Neural cell (in vitro differentiated cells): ENCODE measurements at regions not wholly inside any gene's neighbourhood (a gene's known extent, or its start where the extent isn't known, plus 50 kb on each side); places are given as distances from the start of the nearest gene placed in this dataset.

Experiments
- H2AFZ ChIP-seq: fragments of 200-600, 300-800 bp; sonication (generic), shearing (Covaris generic); 2 replicates; pipeline ENCODE4 v1.6.0; 2014; ENCODE audit warnings: low read depth, mild to moderate bottlenecking, antibody characterized with exemption, low read length, moderate library complexity
- H3F3A ChIP-seq: fragments of 200-600 bp; shearing (Covaris generic); 2 replicates; pipeline ENCODE4 v1.6.1; 2016; ENCODE audit warnings: mild to moderate bottlenecking, moderate library complexity, mixed read lengths, antibody characterized with exemption, low read length; ENCODE audit not compliant: insufficient read depth, poor library complexity, severe bottlenecking
- H3K27ac ChIP-seq: fragments of 200-600, 300-800 bp; sonication (generic), shearing (Covaris generic); 2 replicates; pipeline ENCODE4 v1.5.1; 2014; ENCODE audit warnings: mild to moderate bottlenecking, low read length, moderate library complexity
- H3K27me3 ChIP-seq: fragments of 300-800, 200-600 bp; sonication (generic), shearing (Covaris generic); 2 replicates; pipeline ENCODE4 v1.6.0; 2014; ENCODE audit warnings: mild to moderate bottlenecking, low read depth, low read length, moderate library complexity; ENCODE audit not compliant: insufficient read depth
- H3K36me3 ChIP-seq: fragments of 300-800, 200-600 bp; sonication (generic), shearing (Covaris generic); 2 replicates; pipeline ENCODE4 v1.5.1; 2014; ENCODE audit warnings: mild to moderate bottlenecking, antibody characterized with exemption, low read length, moderate library complexity; ENCODE audit not compliant: insufficient read depth
- H3K4me2 ChIP-seq: fragments of 300-800, 200-600 bp; sonication (generic), shearing (Covaris generic); 2 replicates; pipeline ENCODE4 v1.6.0; 2014; ENCODE audit warnings: mild to moderate bottlenecking, low read length
- H3K4me3 ChIP-seq: fragments of 300-800, 200-600 bp; sonication (generic), shearing (Covaris generic); 2 replicates; pipeline ENCODE4 v1.5.1; 2014; ENCODE audit warnings: mild to moderate bottlenecking, low read length, moderate library complexity
- H3K79me2 ChIP-seq: fragments of 200-600 bp; shearing (Covaris generic); replicated peaks from 2 replicates; pipeline ENCODE4 v1.6.0; 2014; ENCODE audit warnings: mild to moderate bottlenecking, low read length, moderate library complexity; ENCODE audit not compliant: insufficient read depth
- H3K9ac ChIP-seq: fragments of 300-800, 200-600 bp; sonication (generic), shearing (Covaris generic); 2 replicates; pipeline ENCODE4 v1.6.1; 2016; ENCODE audit warnings: mild to moderate bottlenecking, low read length, mixed read lengths
- H3K9me2 ChIP-seq: fragments of 200-600 bp; shearing (Covaris generic); 2 replicates; pipeline ENCODE4 v1.6.1; 2016; ENCODE audit warnings: mild to moderate bottlenecking, low read length, mixed read lengths; ENCODE audit not compliant: insufficient read depth
- H3K9me3 ChIP-seq: fragments of 200-600, 300-800 bp; sonication (generic), shearing (Covaris generic); 2 replicates; pipeline ENCODE4 v1.6.1; 2016; ENCODE audit warnings: mild to moderate bottlenecking, mixed run types, low read length, moderate library complexity, mixed read lengths
- H4K20me1 ChIP-seq: fragments of 200-600 bp; shearing (Covaris generic); 2 replicates; pipeline ENCODE4 v1.6.1; 2016; ENCODE audit warnings: mild to moderate bottlenecking, mixed run types; ENCODE audit not compliant: insufficient read depth
- CTCF ChIP-seq: fragments of 450-650 bp; IDR thresholded peaks from 2 replicates; pipeline ENCODE4 v1.5.1; 2014; ENCODE audit warnings: antibody characterized with exemption, mild to moderate bottlenecking, moderate library complexity; ENCODE audit not compliant: poor library complexity, severe bottlenecking
- EP300 ChIP-seq: fragments of 450-650 bp; conservative IDR thresholded peaks from 2 replicates; pipeline ENCODE4 v1.6.1; 2014; ENCODE audit warnings: antibody characterized with exemption, mild to moderate bottlenecking, moderate library complexity; ENCODE audit not compliant: poor library complexity, severe bottlenecking
- EZH2 ChIP-seq: fragments of 200-600, 300-800 bp; shearing (Covaris generic), sonication (generic); IDR thresholded peaks from 2 replicates; pipeline ENCODE4 v1.6.1; 2014; ENCODE audit warnings: antibody characterized with exemption, low read length, borderline replicate concordance, mild to moderate bottlenecking; ENCODE audit not compliant: insufficient read depth, poor library complexity, severe bottlenecking
- MXI1 ChIP-seq: fragments of 450-650 bp; conservative IDR thresholded peaks from 2 replicates; pipeline ENCODE4 v1.6.1; 2014; ENCODE audit warnings: antibody characterized with exemption, mild to moderate bottlenecking; ENCODE audit not compliant: poor library complexity, severe bottlenecking
- POLR2AphosphoS5 ChIP-seq: IDR thresholded peaks from 2 replicates; pipeline ENCODE4 v1.6.1; 2012
- RAD21 ChIP-seq: fragments of 450-650 bp; conservative IDR thresholded peaks from 2 replicates; pipeline ENCODE4 v1.6.1; 2014; ENCODE audit warnings: antibody characterized with exemption, mild to moderate bottlenecking, moderate library complexity
- REST ChIP-seq: IDR thresholded peaks from 2 replicates; pipeline ENCODE4 v1.6.1; 2012; ENCODE audit warnings: borderline replicate concordance
- SMC3 ChIP-seq: fragments of 450-650 bp; conservative IDR thresholded peaks from 2 replicates; pipeline ENCODE4 v1.6.1; 2014; ENCODE audit warnings: antibody characterized with exemption, mild to moderate bottlenecking, moderate library complexity; ENCODE audit not compliant: poor library complexity
- TAF1 ChIP-seq: IDR thresholded peaks from 2 replicates; pipeline ENCODE4 v1.6.1; 2012; ENCODE audit warnings: low read depth

- H3K27ac ChIP-seq: no peak overlapping the region
- H3F3A ChIP-seq: no peaks in the 10 kb centered on the region
- H3K4me2 ChIP-seq: no peak overlapping the region
- TF ChIP-seq RAD21: no peak
- no peak for TF ChIP-seq TAF1
- no peak for TF ChIP-seq REST
- no peak for TF ChIP-seq EP300
- TF ChIP-seq EZH2: no peak
- TF ChIP-seq POLR2AphosphoS5: no peak
- no peak for TF ChIP-seq SMC3
- TF ChIP-seq CTCF: no peak
- TF ChIP-seq MXI1: no peak
- no peaks in the 10 kb centered on the region for H3K79me2 ChIP-seq
- H3K27me3 ChIP-seq: no peaks in the 10 kb centered on the region
- no peak overlapping the region for H3K4me3 ChIP-seq
- no peaks in the 10 kb centered on the region for H3K9me2 ChIP-seq
- no peaks in the 10 kb centered on the region for H3K36me3 ChIP-seq
- H3K9me3 ChIP-seq: peaks cover 13% of the 10 kb centered on the region
- H2AFZ ChIP-seq: no peak overlapping the region
- H4K20me1 ChIP-seq: no peaks in the 10 kb centered on the region
- H3K9ac ChIP-seq: no peak overlapping the region
Measured at GRCh38 chr15:29369261-29369660, 99.6 kb upstream of the NSMCE3 start.

- Histone ChIP-seq H3K27ac (no peak overlapping the region), H3K36me3 (no peaks in the 10 kb centered on the region), H3K4me3 (no peak overlapping the region), H2AFZ (no peak overlapping the region), H3K9me3 (peaks cover 10% of the 10 kb centered on the region), H3K9ac (no peak overlapping the region), H3F3A (no peaks in the 10 kb centered on the region), H3K4me2 (no peak overlapping the region), H3K9me2 (no peaks in the 10 kb centered on the region), H3K79me2 (no peaks in the 10 kb centered on the region), H4K20me1 (no peaks in the 10 kb centered on the region), H3K27me3 (no peaks in the 10 kb centered on the region)
- TF ChIP-seq POLR2AphosphoS5 (peak; percentile 28), REST (no peak), TAF1 (no peak), MXI1 (no peak), EP300 (no peak), CTCF (no peak)
Measured at GRCh38 chr15:29364426-29365078, 94.9 kb upstream of the NSMCE3 start.
